Bronchial epithelial cell (primary cell): ENCODE measurements at regions not wholly inside any gene's neighbourhood (a gene's known extent, or its start where the extent isn't known, plus 50 kb on each side); places are given as distances from the start of the nearest gene placed in this dataset.

Experiments used
- DNase-seq: peaks from one replicate; pipeline ENCODE4 v3.0.0-alpha.2; 2010; ENCODE audit warnings: low read depth
- FAIRE-seq: peaks from 2 replicates; lab custom pipeline; 2011; peaks lifted over from hg19 to GRCh38; lab: Jason Lieb, UNC
- H3K27me3 ChIP-seq: 2 replicates; pipeline ENCODE4 v1.5.1; 2011; ENCODE audit warnings: low read length; ENCODE audit not compliant: control insufficient read depth, insufficient read depth
- H3K36me3 ChIP-seq: 2 replicates; pipeline ENCODE4 v1.5.1; 2011; ENCODE audit warnings: low read length; ENCODE audit not compliant: control insufficient read depth, insufficient read depth
- H3K4me3 ChIP-seq: 2 replicates; pipeline ENCODE4 v1.5.1; 2011; ENCODE audit warnings: mild to moderate bottlenecking, low read depth, low read length, control low read depth
- TF ChIP-seq, protein P1 (sequence below): IDR thresholded peaks from 2 replicates; pipeline ENCODE4 v1.5.1; 2011; ENCODE audit warnings: mild to moderate bottlenecking, moderate library complexity, low read length, control low read depth, inconsistent platforms; ENCODE audit not compliant: insufficient read depth, severe bottlenecking

DNA sequence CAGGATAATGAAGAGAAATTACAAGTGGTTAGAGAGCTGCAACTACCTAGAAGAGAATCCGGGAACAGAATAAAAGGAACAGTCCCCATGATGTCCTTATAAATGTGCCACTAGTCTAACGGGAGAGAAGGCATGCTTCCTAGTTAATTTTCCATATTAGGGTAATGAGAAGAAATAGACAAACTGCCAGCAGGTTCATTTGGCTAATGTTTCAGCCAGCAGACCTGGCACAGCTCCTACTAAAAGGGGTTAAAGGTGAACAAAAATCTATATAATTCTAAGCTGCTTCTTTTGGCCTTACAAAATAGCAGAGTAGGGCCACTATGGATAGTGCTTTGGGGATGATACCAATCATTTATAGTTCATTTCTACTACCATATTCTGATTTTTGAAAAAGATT, 845.3 kb upstream of the GCFC2 start:
- TF ChIP-seq, protein P1, sequence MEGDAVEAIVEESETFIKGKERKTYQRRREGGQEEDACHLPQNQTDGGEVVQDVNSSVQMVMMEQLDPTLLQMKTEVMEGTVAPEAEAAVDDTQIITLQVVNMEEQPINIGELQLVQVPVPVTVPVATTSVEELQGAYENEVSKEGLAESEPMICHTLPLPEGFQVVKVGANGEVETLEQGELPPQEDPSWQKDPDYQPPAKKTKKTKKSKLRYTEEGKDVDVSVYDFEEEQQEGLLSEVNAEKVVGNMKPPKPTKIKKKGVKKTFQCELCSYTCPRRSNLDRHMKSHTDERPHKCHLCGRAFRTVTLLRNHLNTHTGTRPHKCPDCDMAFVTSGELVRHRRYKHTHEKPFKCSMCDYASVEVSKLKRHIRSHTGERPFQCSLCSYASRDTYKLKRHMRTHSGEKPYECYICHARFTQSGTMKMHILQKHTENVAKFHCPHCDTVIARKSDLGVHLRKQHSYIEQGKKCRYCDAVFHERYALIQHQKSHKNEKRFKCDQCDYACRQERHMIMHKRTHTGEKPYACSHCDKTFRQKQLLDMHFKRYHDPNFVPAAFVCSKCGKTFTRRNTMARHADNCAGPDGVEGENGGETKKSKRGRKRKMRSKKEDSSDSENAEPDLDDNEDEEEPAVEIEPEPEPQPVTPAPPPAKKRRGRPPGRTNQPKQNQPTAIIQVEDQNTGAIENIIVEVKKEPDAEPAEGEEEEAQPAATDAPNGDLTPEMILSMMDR: no peak
- no peaks in the 10 kb centered on the region for H3K36me3 ChIP-seq
- H3K4me3 ChIP-seq: no peak overlapping the region
- FAIRE-seq (no peak), DNase-seq (no peak)
- no peaks in the 10 kb centered on the region for H3K27me3 ChIP-seq

DNA sequence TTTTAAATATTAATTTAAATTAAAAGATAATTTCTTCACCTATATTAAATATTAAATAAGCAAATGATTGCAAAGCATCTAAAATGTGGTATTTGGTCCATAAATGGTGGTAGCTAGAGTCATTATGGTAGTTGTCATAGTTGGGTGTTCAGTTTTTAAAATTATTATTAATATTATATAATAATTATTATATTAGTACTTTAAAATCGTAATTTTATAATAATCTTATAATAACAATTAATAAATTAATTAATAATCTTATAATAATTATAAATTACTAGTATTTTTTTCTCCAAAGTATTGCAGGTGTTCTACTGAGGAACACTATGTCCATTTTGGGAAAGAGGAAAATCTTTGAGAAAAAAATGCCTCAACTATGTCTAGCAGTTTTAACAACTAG, 835.5 kb upstream of the GCFC2 start:
- Histone ChIP-seq H3K36me3 (no peaks in the 10 kb centered on the region), H3K27me3 (no peaks in the 10 kb centered on the region), H3K4me3 (no peak overlapping the region)
- FAIRE-seq: no peak
- TF ChIP-seq, protein P1: no peak
- DNase-seq: no peak

DNA sequence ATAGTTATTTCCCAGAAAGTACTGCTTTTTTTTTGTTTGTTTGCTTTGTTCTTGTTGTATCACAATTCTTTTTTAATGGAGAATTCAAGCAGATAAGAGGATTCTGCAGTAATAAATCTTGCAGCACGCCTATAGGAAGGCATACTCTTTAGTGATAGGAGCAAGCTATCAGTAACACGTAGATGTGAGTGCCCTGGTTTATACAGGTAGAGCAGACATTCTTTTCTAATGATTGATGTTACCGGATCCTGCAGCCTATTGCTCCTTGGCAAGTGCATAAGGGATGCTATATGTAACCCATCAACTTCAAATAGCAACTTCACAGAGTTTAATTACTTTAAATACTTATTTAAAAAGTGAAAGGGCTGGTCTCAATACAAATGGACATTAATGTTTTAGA, 834.2 kb upstream of the GCFC2 start:
- Histone ChIP-seq H3K27me3 (no peaks in the 10 kb centered on the region), H3K36me3 (no peaks in the 10 kb centered on the region), H3K4me3 (no peak overlapping the region)
- DNase-seq: no peak
- TF ChIP-seq, protein P1: no peak
- no peak for FAIRE-seq

DNA sequence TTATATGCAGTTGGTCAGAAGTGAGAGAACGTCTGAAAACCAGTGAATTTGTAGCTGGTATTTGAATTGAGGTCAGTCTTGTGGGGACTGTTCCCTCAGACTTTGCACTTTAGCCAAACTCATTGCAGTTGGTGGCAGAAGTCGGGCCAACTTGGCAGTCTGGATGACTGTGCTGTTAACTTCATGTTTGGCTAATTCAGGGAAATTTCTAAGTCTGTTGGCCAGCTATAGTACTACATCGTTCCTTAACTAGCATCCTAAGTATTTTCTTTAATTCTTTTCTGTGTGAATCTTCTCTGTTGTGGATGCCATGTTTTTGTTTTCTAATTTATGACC, 806.8 kb upstream of the GCFC2 start:
- FAIRE-seq: no peak
- TF ChIP-seq, protein P1: no peak
- Histone ChIP-seq H3K36me3 (no peaks in the 10 kb centered on the region), H3K4me3 (no peak overlapping the region), H3K27me3 (no peaks in the 10 kb centered on the region)
- DNase-seq: no peak

DNA sequence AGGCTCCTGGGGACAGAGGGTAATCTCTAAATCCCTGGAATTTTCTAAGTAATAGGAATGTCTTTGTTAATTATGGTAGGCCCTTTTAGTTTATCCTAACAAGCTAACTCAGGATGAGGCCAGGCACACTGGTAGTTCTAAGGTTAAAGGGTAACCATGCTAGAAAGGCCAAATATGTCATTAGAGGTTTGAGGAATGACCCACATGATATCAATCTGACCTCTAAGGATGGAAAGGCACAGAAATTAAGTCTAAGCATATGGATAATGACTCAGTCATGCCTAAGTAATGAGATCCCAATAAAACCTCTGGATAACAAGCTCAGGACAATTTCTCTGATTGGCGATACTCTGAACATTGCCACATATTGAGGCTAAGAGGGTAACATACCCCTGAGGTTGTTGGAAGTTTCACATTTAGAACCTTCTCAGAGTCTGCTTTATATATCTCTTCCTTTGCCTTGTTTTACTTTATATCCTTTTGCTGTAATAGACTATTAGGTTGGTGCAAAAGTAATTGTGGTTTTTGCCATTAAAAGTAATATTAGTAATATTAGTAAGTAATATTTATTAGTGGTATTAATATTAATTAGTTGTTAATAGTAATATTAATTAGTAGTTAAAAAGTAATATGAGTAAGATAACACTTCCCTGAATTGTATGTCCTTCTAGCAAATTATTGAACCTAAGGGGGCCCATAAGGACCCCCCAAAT, 806.3 kb upstream of the GCFC2 start:
- TF ChIP-seq, protein P1: no peak
- H3K4me3 ChIP-seq: no peak overlapping the region
- H3K27me3 ChIP-seq: no peaks in the 10 kb centered on the region
- DNase-seq (no peak), FAIRE-seq (no peak)
- H3K36me3 ChIP-seq: no peaks in the 10 kb centered on the region
